ENCODE measurements at regions not wholly inside any gene's neighbourhood (a gene's known extent, or its start where the extent isn't known, plus 50 kb on each side); places are given as distances from the start of the nearest gene placed in this dataset.

DNA sequence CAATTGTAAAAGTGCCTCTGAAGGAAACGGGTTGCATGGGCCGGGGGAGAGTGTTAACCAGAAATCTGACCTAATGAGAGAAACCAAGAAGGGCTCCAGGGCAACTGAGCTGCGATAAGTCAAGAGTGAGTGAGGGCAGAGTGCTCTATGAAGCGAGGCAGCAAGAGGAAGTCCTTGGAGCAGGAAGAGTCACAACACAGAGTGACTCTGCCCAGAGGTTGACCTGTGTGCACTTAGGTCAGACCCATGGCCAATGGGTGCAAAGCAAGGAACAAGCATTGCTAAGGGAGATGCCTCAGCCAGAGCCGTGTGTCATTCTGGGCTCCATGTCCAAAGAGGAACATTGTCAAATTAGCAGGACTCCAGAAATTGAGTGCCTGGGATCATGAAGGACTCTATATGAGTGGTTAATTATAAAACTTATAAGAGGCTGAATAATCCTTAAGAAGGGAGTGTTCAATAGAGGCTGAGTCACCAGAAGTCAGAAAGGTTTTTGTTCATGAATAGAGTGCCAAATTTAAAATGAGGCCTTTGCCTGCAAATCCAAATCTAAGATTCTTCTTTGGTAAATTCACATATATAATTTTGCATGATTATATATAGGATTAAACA lies 438.5 kb downstream of the MED10 start:
- H3K56ac ChIP-seq (ENCODE audit: insufficient read length, low read depth, low read length): no peak overlapping the region
- DNase-seq: no peak
- no peak overlapping the region for H3K14ac ChIP-seq (ENCODE audit: insufficient read depth, low read length)
- H3K4me2 ChIP-seq (ENCODE audit: insufficient read depth, insufficient read length, low read length): no peak overlapping the region
- H3K4me1 ChIP-seq (ENCODE audit: insufficient read depth, low read length): no peaks in the 10 kb centered on the region
- Mint-ChIP-seq H3K4me3 (no peak overlapping the region), H3K27ac (no peak overlapping the region), H3K27me3 (ENCODE audit: low read depth) (peaks cover 2% of the 10 kb centered on the region), H3K36me3 (ENCODE audit: insufficient read depth in 1 of 3, low read depth in 3 of 3) (no peaks in the 10 kb centered on the region), H3K4me1 (no peaks in the 10 kb centered on the region), H3K9me3 (no peaks in the 10 kb centered on the region)
- H3K27me3 ChIP-seq (ENCODE audit: insufficient read depth, low read length): no peaks in the 10 kb centered on the region
- H3K27ac ChIP-seq (ENCODE audit: insufficient read length, low read depth, low read length): no peak overlapping the region
- no peak overlapping the region for H2AFZ ChIP-seq (ENCODE audit: low read length)
- H2BK12ac ChIP-seq (ENCODE audit: insufficient read length, low read depth, low read length): no peak overlapping the region
- no peak overlapping the region for H3K4ac ChIP-seq (ENCODE audit: low read depth, low read length)
- H3K9ac ChIP-seq (ENCODE audit: extremely low read depth, insufficient read length, low read length): no peak overlapping the region
- H2BK20ac ChIP-seq (ENCODE audit: low read depth, low read length, poor library complexity, severe bottlenecking): no peak overlapping the region
- WGBS (ENCODE audit: extremely low coverage, insufficient read length, low lambda C conversion rate): no CpG with 5 or more reads among the region's 5 CpGs
- no peak overlapping the region for H2BK5ac ChIP-seq (ENCODE audit: insufficient read length, low read length)
- no peak overlapping the region for H2BK15ac ChIP-seq (ENCODE audit: low read depth, low read length)
- H4K91ac ChIP-seq (ENCODE audit: insufficient read length, low read depth, low read length): no peak overlapping the region
- no peak overlapping the region for H4K8ac ChIP-seq (replicated peaks; ENCODE audit: insufficient read length, low read depth, low read length)
- no peaks in the 10 kb centered on the region for H3K79me2 ChIP-seq (ENCODE audit: insufficient read depth, low read length)
- TF ChIP-seq, protein P1, sequence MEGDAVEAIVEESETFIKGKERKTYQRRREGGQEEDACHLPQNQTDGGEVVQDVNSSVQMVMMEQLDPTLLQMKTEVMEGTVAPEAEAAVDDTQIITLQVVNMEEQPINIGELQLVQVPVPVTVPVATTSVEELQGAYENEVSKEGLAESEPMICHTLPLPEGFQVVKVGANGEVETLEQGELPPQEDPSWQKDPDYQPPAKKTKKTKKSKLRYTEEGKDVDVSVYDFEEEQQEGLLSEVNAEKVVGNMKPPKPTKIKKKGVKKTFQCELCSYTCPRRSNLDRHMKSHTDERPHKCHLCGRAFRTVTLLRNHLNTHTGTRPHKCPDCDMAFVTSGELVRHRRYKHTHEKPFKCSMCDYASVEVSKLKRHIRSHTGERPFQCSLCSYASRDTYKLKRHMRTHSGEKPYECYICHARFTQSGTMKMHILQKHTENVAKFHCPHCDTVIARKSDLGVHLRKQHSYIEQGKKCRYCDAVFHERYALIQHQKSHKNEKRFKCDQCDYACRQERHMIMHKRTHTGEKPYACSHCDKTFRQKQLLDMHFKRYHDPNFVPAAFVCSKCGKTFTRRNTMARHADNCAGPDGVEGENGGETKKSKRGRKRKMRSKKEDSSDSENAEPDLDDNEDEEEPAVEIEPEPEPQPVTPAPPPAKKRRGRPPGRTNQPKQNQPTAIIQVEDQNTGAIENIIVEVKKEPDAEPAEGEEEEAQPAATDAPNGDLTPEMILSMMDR (conservative IDR thresholded peaks at IDR 0.05): no peak
- H4K20me1 ChIP-seq (ENCODE audit: control insufficient read depth, insufficient read depth, insufficient read length): no peaks in the 10 kb centered on the region
- no peak overlapping the region for H3K18ac ChIP-seq (ENCODE audit: insufficient read length, low read depth, low read length)
- no peaks in the 10 kb centered on the region for H3K23me2 ChIP-seq (ENCODE audit: insufficient read length, low read depth, low read length, poor library complexity, severe bottlenecking)
- H3K9me3 ChIP-seq (ENCODE audit: control insufficient read depth, low read depth, low read length): no peaks in the 10 kb centered on the region
- H2AK5ac ChIP-seq (ENCODE audit: insufficient read length, low read length): no peak overlapping the region
- no peak overlapping the region for H3T11ph ChIP-seq (ENCODE audit: low read length)
- H4K5ac ChIP-seq (ENCODE audit: insufficient read length, low read depth, low read length): no peak overlapping the region
- H2BK120ac ChIP-seq (ENCODE audit: low read depth, low read length, poor library complexity, severe bottlenecking): no peak overlapping the region
- H3K23ac ChIP-seq (ENCODE audit: insufficient read length, low read depth, low read length): no peak overlapping the region
- H3K79me1 ChIP-seq (ENCODE audit: insufficient read depth, low read depth, low read length, poor library complexity, severe bottlenecking): no peaks in the 10 kb centered on the region
